ENCODE measurements at regions not wholly inside any gene's neighbourhood (a gene's known extent, or its start where the extent isn't known, plus 50 kb on each side); places are given as distances from the start of the nearest gene placed in this dataset.

DNA sequence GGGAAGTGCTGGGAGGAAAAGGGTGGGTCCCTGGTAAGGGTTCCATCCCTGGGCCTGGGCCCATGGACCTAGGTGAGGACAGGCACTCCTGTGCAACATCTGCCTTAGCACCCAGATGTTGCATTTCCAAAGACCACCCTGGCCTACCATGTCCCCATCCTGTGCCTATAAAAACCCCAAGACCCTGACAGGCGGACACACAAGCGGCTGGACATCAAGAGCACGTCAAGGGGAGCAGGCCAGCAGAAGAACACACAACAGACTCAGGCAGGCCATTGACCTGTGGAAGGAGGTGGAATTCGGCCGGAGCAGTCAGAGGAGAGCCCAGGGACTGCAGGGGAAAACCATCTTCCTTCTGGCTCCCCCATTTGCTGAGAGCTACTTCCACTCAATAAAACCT lies 937.8 kb upstream of the MANEA start:
- intact Hi-C loops (cut with micrococcal nuclease), result no loop called here
- Mint-ChIP-seq H3K27me3 (no peaks in the 10 kb centered on the region), H3K27ac (no peak overlapping the region), H3K4me1 (no peaks in the 10 kb centered on the region), H3K4me3 (no peak overlapping the region), H3K9me3 (ENCODE audit: insufficient read depth) (no peaks in the 10 kb centered on the region)
- TF ChIP-seq, protein P1, sequence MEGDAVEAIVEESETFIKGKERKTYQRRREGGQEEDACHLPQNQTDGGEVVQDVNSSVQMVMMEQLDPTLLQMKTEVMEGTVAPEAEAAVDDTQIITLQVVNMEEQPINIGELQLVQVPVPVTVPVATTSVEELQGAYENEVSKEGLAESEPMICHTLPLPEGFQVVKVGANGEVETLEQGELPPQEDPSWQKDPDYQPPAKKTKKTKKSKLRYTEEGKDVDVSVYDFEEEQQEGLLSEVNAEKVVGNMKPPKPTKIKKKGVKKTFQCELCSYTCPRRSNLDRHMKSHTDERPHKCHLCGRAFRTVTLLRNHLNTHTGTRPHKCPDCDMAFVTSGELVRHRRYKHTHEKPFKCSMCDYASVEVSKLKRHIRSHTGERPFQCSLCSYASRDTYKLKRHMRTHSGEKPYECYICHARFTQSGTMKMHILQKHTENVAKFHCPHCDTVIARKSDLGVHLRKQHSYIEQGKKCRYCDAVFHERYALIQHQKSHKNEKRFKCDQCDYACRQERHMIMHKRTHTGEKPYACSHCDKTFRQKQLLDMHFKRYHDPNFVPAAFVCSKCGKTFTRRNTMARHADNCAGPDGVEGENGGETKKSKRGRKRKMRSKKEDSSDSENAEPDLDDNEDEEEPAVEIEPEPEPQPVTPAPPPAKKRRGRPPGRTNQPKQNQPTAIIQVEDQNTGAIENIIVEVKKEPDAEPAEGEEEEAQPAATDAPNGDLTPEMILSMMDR (IDR thresholded peaks at IDR 0.05), result no peak
- no peak for TF ChIP-seq EZH2 (IDR thresholded peaks at IDR 0.05; ENCODE audit: borderline replicate concordance, insufficient read depth, low read depth, low read length, poor library complexity, severe bottlenecking)
- H3K9me3 ChIP-seq (ENCODE audit: control extremely low read depth in 1 of 3, control insufficient read depth in 2 of 3, insufficient read depth in 1 of 3, low read length in 2 of 3), result peaks cover 0 to 6% (median 0%) of the 10 kb centered on the region in 3 donors
- ATAC-seq (ENCODE audit: low read depth) (no peak), DNase-seq (no peak)
- no peak overlapping the region for H3K9ac ChIP-seq (ENCODE audit: low read length)
- no peak overlapping the region for H3K4me2 ChIP-seq (replicated peaks; ENCODE audit: low read depth, low read length, poor library complexity, severe bottlenecking)
- 76% methylated on average over 4 of the region's 5 CpGs for WGBS (ENCODE audit: insufficient coverage)
- POLR2A ChIA-PET, result no interaction called here
- no peak overlapping the region for H3K4me3 ChIP-seq (ENCODE audit: control extremely low read depth in 1 of 5, extremely low read depth in 1 of 5, insufficient read depth in 1 of 5, low read depth in 2 of 5, low read length in 4 of 5)
- H3K27me3 ChIP-seq (replicated peaks in 1 of 4; ENCODE audit: control extremely low read depth in 1 of 4, control insufficient read depth in 3 of 4, insufficient read depth in 4 of 4, low read length in 3 of 4), result no peaks in the 10 kb centered on the region
- no peaks in the 10 kb centered on the region for H3K4me1 ChIP-seq (ENCODE audit: control insufficient read depth in 2 of 2, insufficient read depth in 2 of 2, low read length in 2 of 2)
- no peaks in the 10 kb centered on the region for H4K20me1 ChIP-seq (ENCODE audit: control insufficient read depth, insufficient read depth, low read length, poor library complexity, severe bottlenecking)
- H2AFZ ChIP-seq (ENCODE audit: insufficient read depth, low read depth, low read length, poor library complexity, severe bottlenecking), result no peak overlapping the region
- no peak overlapping the region for H3K27ac ChIP-seq (ENCODE audit: low read length in 2 of 2)
- H3K79me2 ChIP-seq (ENCODE audit: control insufficient read depth, insufficient read depth, low read length), result no peaks in the 10 kb centered on the region
- H3K36me3 ChIP-seq (replicated peaks in 1 of 2; ENCODE audit: control extremely low read depth in 1 of 2, control insufficient read depth in 1 of 2, extremely low read depth in 1 of 2, insufficient read depth in 2 of 2, low read length in 1 of 2), result no peaks in the 10 kb centered on the region
- CTCF ChIA-PET, result no interaction called here

DNA sequence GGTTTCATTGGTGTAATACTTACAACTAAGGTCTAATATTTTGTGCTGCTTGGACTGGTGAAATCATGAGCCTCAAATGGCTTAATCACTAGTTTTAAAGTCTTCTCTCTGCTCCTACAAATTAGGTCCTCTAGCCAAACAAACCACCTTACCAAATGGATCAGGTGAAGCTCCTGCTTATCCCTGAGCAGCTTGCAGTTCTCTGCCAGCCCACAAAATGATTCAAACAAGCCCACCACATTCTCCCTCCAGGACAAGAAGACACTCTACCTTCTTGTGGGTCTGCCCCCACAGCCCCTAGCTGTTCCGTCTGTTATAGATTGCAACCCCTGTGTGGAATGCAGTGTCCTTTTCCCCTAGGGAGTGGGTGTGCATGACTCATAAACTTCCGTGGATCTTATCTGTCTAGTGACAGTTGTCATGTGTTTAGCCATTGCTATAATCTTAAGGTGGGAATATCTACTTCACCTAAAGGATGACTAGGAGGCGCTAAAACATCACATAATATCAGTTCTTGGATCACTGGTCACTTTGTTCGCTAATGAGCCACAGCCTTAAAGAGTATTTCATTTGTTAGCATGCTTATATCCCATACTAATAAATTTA lies 940.5 kb upstream of the MANEA start:
- POLR2A ChIA-PET, result no interaction called here
- no peaks in the 10 kb centered on the region for H3K4me1 ChIP-seq (ENCODE audit: control insufficient read depth in 2 of 2, insufficient read depth in 2 of 2, low read length in 2 of 2)
- H3K79me2 ChIP-seq (ENCODE audit: control insufficient read depth, insufficient read depth, low read length), result no peaks in the 10 kb centered on the region
- no peaks in the 10 kb centered on the region for H3K27me3 ChIP-seq (replicated peaks in 1 of 4; ENCODE audit: control extremely low read depth in 1 of 4, control insufficient read depth in 3 of 4, insufficient read depth in 4 of 4, low read length in 3 of 4)
- Mint-ChIP-seq H3K27ac (no peak overlapping the region), H3K4me3 (no peak overlapping the region), H3K27me3 (no peaks in the 10 kb centered on the region), H3K9me3 (ENCODE audit: insufficient read depth) (no peaks in the 10 kb centered on the region), H3K4me1 (no peaks in the 10 kb centered on the region)
- no peak for TF ChIP-seq EZH2 (IDR thresholded peaks at IDR 0.05; ENCODE audit: borderline replicate concordance, insufficient read depth, low read depth, low read length, poor library complexity, severe bottlenecking)
- TF ChIP-seq, protein P1 (IDR thresholded peaks at IDR 0.05), result no peak
- CTCF ChIA-PET, result no interaction called here
- H3K9me3 ChIP-seq (ENCODE audit: control extremely low read depth in 1 of 3, control insufficient read depth in 2 of 3, insufficient read depth in 1 of 3, low read length in 2 of 3), result peaks cover 0 to 3% (median 0%) of the 10 kb centered on the region in 3 donors
- WGBS (ENCODE audit: insufficient coverage), result no CpG with 5 or more reads among the region's 4 CpGs
- H4K20me1 ChIP-seq (ENCODE audit: control insufficient read depth, insufficient read depth, low read length, poor library complexity, severe bottlenecking), result no peaks in the 10 kb centered on the region
- no peak overlapping the region for H3K27ac ChIP-seq (ENCODE audit: low read length in 2 of 2)
- no peak overlapping the region for H3K9ac ChIP-seq (ENCODE audit: low read length)
- H2AFZ ChIP-seq (ENCODE audit: insufficient read depth, low read depth, low read length, poor library complexity, severe bottlenecking), result no peak overlapping the region
- no peak overlapping the region for H3K4me3 ChIP-seq (ENCODE audit: control extremely low read depth in 1 of 5, extremely low read depth in 1 of 5, insufficient read depth in 1 of 5, low read depth in 2 of 5, low read length in 4 of 5)
- DNase-seq (no peak), ATAC-seq (ENCODE audit: low read depth) (no peak)
- intact Hi-C loops (cut with micrococcal nuclease), result no loop called here
- no peaks in the 10 kb centered on the region for H3K36me3 ChIP-seq (replicated peaks in 1 of 2; ENCODE audit: control extremely low read depth in 1 of 2, control insufficient read depth in 1 of 2, extremely low read depth in 1 of 2, insufficient read depth in 2 of 2, low read length in 1 of 2)
- H3K4me2 ChIP-seq (replicated peaks; ENCODE audit: low read depth, low read length, poor library complexity, severe bottlenecking), result no peak overlapping the region

Measured in B cell (primary cell).